K562 (cell line): ENCODE measurements at regions not wholly inside any gene's neighbourhood (a gene's known extent, or its start where the extent isn't known, plus 50 kb on each side); places are given as distances from the start of the nearest gene placed in this dataset.

Experiments
- ASH1L ChIP-seq: fragments of 450-650 bp; IDR thresholded peaks from 2 replicates; pipeline ENCODE4 v1.6.1; 2018; ENCODE audit warnings: borderline replicate concordance, mild to moderate bottlenecking, low read depth; ENCODE audit not compliant: partially characterized antibody
- ATF3 ChIP-seq, 2 experiments: fragments of 450-650 bp in 1 of 2; sonication (generic) in 1 of 2; formaldehyde crosslinking in 1 of 2; IDR thresholded peaks in 1 of 2; conservative IDR thresholded peaks in 1 of 2; 2 replicates each; pipeline versions ENCODE4 v1.6.1 to v1.8.1; 2016 to 2023; ENCODE audit warnings: mild to moderate bottlenecking in 2 of 2, moderate library complexity in 2 of 2, inconsistent platforms in 1 of 2, missing genetic modification reagents in 1 of 2
- ELF1 ChIP-seq: fragments of 200-800 bp; sonication (Bioruptor generic); IDR thresholded peaks from 2 replicates; pipeline ENCODE4 v1.6.1; 2016; ENCODE audit warnings: missing genetic modification characterization, missing compliant biosample characterization
- EP300 ChIP-seq: IDR thresholded peaks from 2 replicates; pipeline ENCODE4 v1.6.1; 2012; ENCODE audit warnings: low read length, improper control_type of control experiment
- HDAC3 ChIP-seq: fragments of 450-650 bp; IDR thresholded peaks from 2 replicates; pipeline ENCODE4 v1.6.1; 2018; ENCODE audit warnings: borderline replicate concordance, mild to moderate bottlenecking, moderate library complexity; ENCODE audit not compliant: partially characterized antibody
- MEIS2 ChIP-seq: fragments of 450-650 bp; IDR thresholded peaks from 2 replicates; pipeline ENCODE4 v1.6.1; 2014; ENCODE audit warnings: mild to moderate bottlenecking; ENCODE audit not compliant: partially characterized antibody
- NR2C2 ChIP-seq, 2 experiments: fragments of 200-800 bp in 1 of 2; sonication (Bioruptor generic) in 1 of 2; sonication (generic) in 1 of 2; formaldehyde crosslinking in 1 of 2; IDR thresholded peaks; 2 replicates each; pipeline versions ENCODE4 v1.6.1 to v1.8.0; 2016 to 2022; ENCODE audit warnings: mild to moderate bottlenecking in 1 of 2, missing compliant biosample characterization in 1 of 2, missing genetic modification characterization in 1 of 2, missing genetic modification reagents in 1 of 2
- NRF1 ChIP-seq, 2 experiments: fragments of 450-650 bp; IDR thresholded peaks in 1 of 2; conservative IDR thresholded peaks in 1 of 2; 2 replicates each; pipeline ENCODE4 v1.6.1; 2014; ENCODE audit warnings: mild to moderate bottlenecking in 2 of 2
- PBX2 ChIP-seq, 2 experiments: IDR thresholded peaks in 1 of 2; conservative IDR thresholded peaks in 1 of 2; 2 replicates each; pipeline ENCODE4 v1.6.1; 2016; ENCODE audit warnings: low read depth in 2 of 2, mild to moderate bottlenecking in 1 of 2, missing compliant biosample characterization in 1 of 2, missing genetic modification characterization in 1 of 2, moderate library complexity in 1 of 2
- PKNOX1 ChIP-seq: fragments of 450-650 bp; IDR thresholded peaks from 2 replicates; pipeline ENCODE4 v1.6.1; 2016
- POLR2H ChIP-seq: IDR thresholded peaks from 2 replicates; pipeline ENCODE4 v1.6.1; 2016; ENCODE audit warnings: missing genetic modification characterization, low read depth, mild to moderate bottlenecking, control low read depth, missing compliant biosample characterization, moderate library complexity
- STAT5A ChIP-seq: IDR thresholded peaks from 2 replicates; pipeline ENCODE4 v1.6.1; 2012; ENCODE audit warnings: low read length, inconsistent platforms, borderline replicate concordance
- ZBTB5 ChIP-seq: fragments of 450-650 bp; IDR thresholded peaks from 2 replicates; pipeline ENCODE4 v1.6.1; 2017; ENCODE audit warnings: antibody characterized with exemption
- ZHX1 ChIP-seq: fragments of 150-350 bp; conservative IDR thresholded peaks from 2 replicates; pipeline ENCODE4 v1.6.1; 2014; ENCODE audit warnings: low read length
- ZNF780A ChIP-seq: fragments of 250-450 bp; sonication (Bioruptor Pico); IDR thresholded peaks from 2 replicates; pipeline ENCODE4 v1.5.0; 2021; ENCODE audit warnings: mild to moderate bottlenecking

- TF ChIP-seq PKNOX1 (peak; percentile 72), ZHX1 (no peak), ELF1 (tag) (peak; percentile 59), HDAC3 (no peak), NR2C2 (CRISPR knock-in tag; IDR thresholded peaks at IDR 0.05) (no peak), NR2C2 (tag; IDR thresholded peaks at IDR 0.05) (peak; percentile 52; the same call in 1 of the 2 replicates), ZBTB5 (peak; percentile 40; the same call in 1 of the 2 replicates), ATF3 (IDR thresholded peaks at IDR 0.05) (peak; percentile 65; the same call in 1 of the 2 replicates), ATF3 (CRISPR knock-in tag; conservative IDR thresholded peaks at IDR 0.05) (no peak), NRF1 (conservative IDR thresholded peaks at IDR 0.05 in 1 of 2, IDR thresholded peaks at IDR 0.05 in 1 of 2) (no peak), PBX2 (CRISPR knock-in tag; IDR thresholded peaks at IDR 0.05; ENCODE audit: low read depth) (no peak), PBX2 (tag; conservative IDR thresholded peaks at IDR 0.05; ENCODE audit: low read depth) (peak; percentile 70), MEIS2 (peak; percentile 91), STAT5A (0 out of 2 replicates have a peak, but pooled peaks have one; percentile 18), ZNF780A (CRISPR knock-in tag) (no peak), EP300 (peak; percentile 40; the same call in 1 of the 2 replicates), ASH1L (no peak), POLR2H (tag) (peak; percentile 44; the same call in 1 of the 2 replicates)
Observed at GRCh38 chr1:185439727-185440415, 122.8 kb upstream of the IVNS1ABP start (continued).
